ENCODE measurements at regions not wholly inside any gene's neighbourhood (a gene's known extent, or its start where the extent isn't known, plus 50 kb on each side); places are given as distances from the start of the nearest gene placed in this dataset.

- TF ChIP-seq NANOG (IDR thresholded peaks at IDR 0.05; ENCODE audit: borderline replicate concordance), result no peak
These were observed 327.6 kb upstream of the CNR1 start (continued) for GRCh38 chr6:88493717-88494116.

GRCh38 chr6:88492824-88493223 lies 326.7 kb upstream of the CNR1 start:
- DNase-seq (ENCODE audit: low spot score), result peak; percentile 53
- no peaks in the 10 kb centered on the region for H3K27me3 Mint-ChIP-seq (ENCODE audit: insufficient read depth, low read depth, poor library complexity)
- H3K36me3 Mint-ChIP-seq (ENCODE audit: low read depth), result 0 out of 3 replicates have a peak, but pooled peaks cover 4% of the 10 kb centered on the region
- no peaks in the 10 kb centered on the region for H3K9me2 ChIP-seq (ENCODE audit: insufficient read depth)
- H3K4me3 ChIP-seq, result no peak overlapping the region
- ATAC-seq, result peak; percentile 29; the same call in 2 of the 3 replicates
- H3K4me1 Mint-ChIP-seq, result peaks cover 3% of the 10 kb centered on the region; the same call in 1 of the 3 replicates
- no peak overlapping the region for H3K4me2 ChIP-seq
- TF ChIP-seq JUNB (IDR thresholded peaks at IDR 0.05; ENCODE audit: unreplicated experiment) (no peak), CTCF (conservative IDR thresholded peaks at IDR 0.05; ENCODE audit: low read depth in 2 of 2) (peak; percentile 65 to 72), ZNF114 (CRISPR knock-in tag; IDR thresholded peaks at IDR 0.05) (no peak), STAT1 (IDR thresholded peaks at IDR 0.05; ENCODE audit: unreplicated experiment) (no peak)
- H3K27me3 ChIP-seq (ENCODE audit: insufficient read depth), result no peaks in the 10 kb centered on the region
- no peaks in the 10 kb centered on the region for H3F3A ChIP-seq (replicated peaks; ENCODE audit: low read depth)
- H3K36me3 ChIP-seq (ENCODE audit: insufficient read depth), result no peaks in the 10 kb centered on the region
- no peak overlapping the region for H3K27ac ChIP-seq (ENCODE audit: low read depth)
- H3K4me3 Mint-ChIP-seq, result no peak overlapping the region
- H3K9me3 Mint-ChIP-seq, result peaks cover 4% of the 10 kb centered on the region; the same call in 1 of the 3 replicates
- no peak overlapping the region for H3K27ac Mint-ChIP-seq
- H3K79me2 ChIP-seq (replicated peaks; ENCODE audit: insufficient read depth), result no peaks in the 10 kb centered on the region
- no peaks in the 10 kb centered on the region for H3K4me1 ChIP-seq (ENCODE audit: insufficient read depth)
- no peaks in the 10 kb centered on the region for H4K20me1 ChIP-seq (replicated peaks; ENCODE audit: insufficient read depth)
- H2AFZ ChIP-seq, result no peak overlapping the region; the same call in 1 of the 2 replicates

GRCh38 chr6:88492241-88492640 lies 326.1 kb upstream of the CNR1 start:
- no peaks in the 10 kb centered on the region for H3K27me3 ChIP-seq (ENCODE audit: insufficient read depth)
- H3K4me1 ChIP-seq (ENCODE audit: insufficient read depth), result no peaks in the 10 kb centered on the region
- H3K9me2 ChIP-seq (ENCODE audit: insufficient read depth), result no peaks in the 10 kb centered on the region
- H4K20me1 ChIP-seq (replicated peaks; ENCODE audit: insufficient read depth), result no peaks in the 10 kb centered on the region
- no peak overlapping the region for H3K27ac ChIP-seq (ENCODE audit: low read depth)
- no peaks in the 10 kb centered on the region for H3F3A ChIP-seq (replicated peaks; ENCODE audit: low read depth)
- DNase-seq (ENCODE audit: low spot score) (no peak), ATAC-seq (no peak)
- Mint-ChIP-seq H3K4me1 (peaks cover 3% of the 10 kb centered on the region; the same call in 1 of the 3 replicates), H3K4me3 (no peak overlapping the region), H3K27me3 (ENCODE audit: insufficient read depth, low read depth, poor library complexity) (no peaks in the 10 kb centered on the region), H3K27ac (peak overlapping the region; percentile 56; the same call in 1 of the 2 replicates), H3K9me3 (peaks cover 4% of the 10 kb centered on the region; the same call in 1 of the 3 replicates), H3K36me3 (ENCODE audit: low read depth) (0 out of 3 replicates have a peak, but pooled peaks cover 4% of the 10 kb centered on the region)
- H3K36me3 ChIP-seq (ENCODE audit: insufficient read depth), result no peaks in the 10 kb centered on the region
- no peak overlapping the region for H3K4me3 ChIP-seq
- H2AFZ ChIP-seq, result no peak overlapping the region; the same call in 1 of the 2 replicates
- no peaks in the 10 kb centered on the region for H3K79me2 ChIP-seq (replicated peaks; ENCODE audit: insufficient read depth)
- no peak overlapping the region for H3K4me2 ChIP-seq
- TF ChIP-seq NANOG (IDR thresholded peaks at IDR 0.05; ENCODE audit: borderline replicate concordance) (no peak), EZH2phosphoT487 (IDR thresholded peaks at IDR 0.05; ENCODE audit: unreplicated experiment) (no peak), REST (IDR thresholded peaks at IDR 0.05; ENCODE audit: unreplicated experiment) (no peak), CREB1 (CRISPR knock-in tag; IDR thresholded peaks at IDR 0.05; ENCODE audit: low read depth) (no peak), ZNF462 (CRISPR knock-in tag; IDR thresholded peaks at IDR 0.05) (no peak)
